ENCODE measurements at regions not wholly inside any gene's neighbourhood (a gene's known extent, or its start where the extent isn't known, plus 50 kb on each side); places are given as distances from the start of the nearest gene placed in this dataset.
A peak's percentile ranks its signal among the peaks of the same experiment; 100 is the strongest.

DNA sequence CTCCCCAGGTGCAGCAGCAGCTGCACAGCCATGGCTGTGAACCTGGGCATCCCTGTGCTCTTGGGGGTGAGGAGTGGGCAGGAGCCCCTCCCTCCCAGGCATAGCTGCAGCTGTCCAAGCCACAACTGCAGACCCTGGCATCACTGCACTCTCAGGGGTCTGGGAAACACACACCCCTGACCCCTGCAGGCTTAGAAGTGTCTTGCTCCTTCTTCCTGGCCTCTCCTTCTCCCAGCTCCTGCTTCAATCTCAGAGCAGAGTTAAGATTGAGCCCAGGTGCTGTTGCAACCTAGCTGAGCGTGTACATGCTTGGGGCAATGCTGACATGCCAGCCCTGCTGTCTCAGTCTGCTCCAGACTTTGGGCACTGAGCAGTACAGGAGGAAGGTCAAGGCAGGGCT lies 833.6 kb downstream of the FLRT2 start:
- no peak for TF ChIP-seq CTCF (conservative IDR thresholded peaks at IDR 0.05; ENCODE audit: low read depth, low read length)
- peaks cover 19% of the 10 kb centered on the region for H3K4me1 ChIP-seq (ENCODE audit: low read depth, poor library complexity, severe bottlenecking)
- H2AFZ ChIP-seq (ENCODE audit: low read depth) = no peak overlapping the region
- H3K27ac ChIP-seq = peak overlapping the region; percentile 30; the same call in 1 of the 2 replicates
- H3K36me3 ChIP-seq (ENCODE audit: insufficient read depth) = no peaks in the 10 kb centered on the region
- no peak overlapping the region for H3K4me2 ChIP-seq
- H3K4me3 ChIP-seq (IDR thresholded peaks at IDR 0.05; ENCODE audit: insufficient read depth, low read depth, low read length) = no peak overlapping the region
- H3K9ac ChIP-seq = no peak overlapping the region
- no peaks in the 10 kb centered on the region for H3K79me2 ChIP-seq (ENCODE audit: insufficient read depth, low read depth)
- H4K20me1 ChIP-seq (ENCODE audit: insufficient read depth) = no peaks in the 10 kb centered on the region
- no peaks in the 10 kb centered on the region for H3K27me3 ChIP-seq (ENCODE audit: insufficient read depth, low read depth)

DNA sequence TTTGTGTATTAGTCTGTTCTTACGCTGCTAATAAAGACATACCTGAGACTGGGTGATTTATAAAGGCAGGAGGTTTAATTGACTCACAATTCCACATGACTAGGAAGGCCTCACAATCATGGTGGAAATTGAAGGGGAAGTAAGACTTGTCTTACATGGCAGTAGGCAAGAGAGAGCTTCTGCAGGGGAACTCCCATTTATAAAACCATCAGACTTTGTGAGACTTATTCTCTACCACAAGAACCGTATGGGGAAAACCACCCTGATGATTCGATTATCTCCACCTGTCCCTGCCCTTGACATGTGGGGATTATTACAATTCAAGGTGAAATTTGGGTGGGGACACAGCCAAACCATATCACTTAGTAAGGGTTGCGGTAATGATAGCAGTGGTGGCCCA lies 833.1 kb downstream of the FLRT2 start:
- Histone ChIP-seq H2AFZ (ENCODE audit: low read depth) (no peak overlapping the region), H3K27me3 (ENCODE audit: insufficient read depth, low read depth) (no peaks in the 10 kb centered on the region), H3K27ac (no peak overlapping the region; the same call in 1 of the 2 replicates), H3K4me3 (IDR thresholded peaks at IDR 0.05; ENCODE audit: insufficient read depth, low read depth, low read length) (no peak overlapping the region), H3K4me2 (no peak overlapping the region), H3K9ac (no peak overlapping the region), H3K79me2 (ENCODE audit: insufficient read depth, low read depth) (no peaks in the 10 kb centered on the region), H4K20me1 (ENCODE audit: insufficient read depth) (no peaks in the 10 kb centered on the region), H3K36me3 (ENCODE audit: insufficient read depth) (no peaks in the 10 kb centered on the region), H3K4me1 (ENCODE audit: low read depth, poor library complexity, severe bottlenecking) (peaks cover 19% of the 10 kb centered on the region)
- no peak for TF ChIP-seq CTCF (conservative IDR thresholded peaks at IDR 0.05; ENCODE audit: low read depth, low read length)

GRCh38 chr14:86357876-86358275 lies 827.9 kb downstream of the FLRT2 start:
- TF ChIP-seq CTCF (conservative IDR thresholded peaks at IDR 0.05; ENCODE audit: low read depth, low read length) = no peak
- H3K9ac ChIP-seq = no peak overlapping the region
- no peaks in the 10 kb centered on the region for H3K79me2 ChIP-seq (ENCODE audit: insufficient read depth, low read depth)
- no peaks in the 10 kb centered on the region for H3K36me3 ChIP-seq (ENCODE audit: insufficient read depth)
- no peak overlapping the region for H2AFZ ChIP-seq (ENCODE audit: low read depth)
- H3K4me3 ChIP-seq (IDR thresholded peaks at IDR 0.05; ENCODE audit: insufficient read depth, low read depth, low read length) = no peak overlapping the region
- H3K4me1 ChIP-seq (ENCODE audit: low read depth, poor library complexity, severe bottlenecking) = peaks cover 6% of the 10 kb centered on the region
- H3K27ac ChIP-seq = no peak overlapping the region
- H4K20me1 ChIP-seq (ENCODE audit: insufficient read depth) = no peaks in the 10 kb centered on the region
- H3K27me3 ChIP-seq (ENCODE audit: insufficient read depth, low read depth) = no peaks in the 10 kb centered on the region
- H3K4me2 ChIP-seq = no peak overlapping the region

DNA sequence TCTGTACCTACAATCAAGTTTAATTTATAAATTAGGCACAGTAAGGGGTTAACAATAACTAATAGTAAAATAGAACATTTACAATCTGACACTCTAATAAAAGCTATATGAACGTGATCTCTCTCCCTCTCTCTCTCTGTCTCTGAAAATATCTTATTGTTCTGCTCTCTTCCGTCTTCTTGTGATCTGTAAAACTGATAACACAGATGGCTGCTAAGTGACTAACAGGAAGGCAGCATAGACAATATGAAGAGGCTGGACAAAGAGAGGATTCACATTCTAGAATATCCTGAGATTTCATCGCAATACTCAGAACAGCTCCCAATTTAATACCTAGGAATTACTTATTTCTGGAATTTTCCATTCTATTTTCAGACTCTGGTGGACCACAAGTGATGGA lies 827.2 kb downstream of the FLRT2 start:
- Histone ChIP-seq H3K36me3 (ENCODE audit: insufficient read depth) (no peaks in the 10 kb centered on the region), H4K20me1 (ENCODE audit: insufficient read depth) (no peaks in the 10 kb centered on the region), H3K27ac (no peak overlapping the region), H3K4me2 (no peak overlapping the region), H3K4me3 (IDR thresholded peaks at IDR 0.05; ENCODE audit: insufficient read depth, low read depth, low read length) (no peak overlapping the region), H3K27me3 (ENCODE audit: insufficient read depth, low read depth) (no peaks in the 10 kb centered on the region), H3K9ac (no peak overlapping the region), H3K4me1 (ENCODE audit: low read depth, poor library complexity, severe bottlenecking) (no peaks in the 10 kb centered on the region), H3K79me2 (ENCODE audit: insufficient read depth, low read depth) (no peaks in the 10 kb centered on the region), H2AFZ (ENCODE audit: low read depth) (no peak overlapping the region)
- no peak for TF ChIP-seq CTCF (conservative IDR thresholded peaks at IDR 0.05; ENCODE audit: low read depth, low read length)

Measured in KMS-11 (cell line).